Suppressor macrophage treated with lipopolysaccharide for 4 hours (primary cell): ENCODE measurements at regions not wholly inside any gene's neighbourhood (a gene's known extent, or its start where the extent isn't known, plus 50 kb on each side); places are given as distances from the start of the nearest gene placed in this dataset.

Experiments
- DNase-seq: peaks from one replicate; pipeline ENCODE4 v3.0.0-alpha.2; 2020

- DNase-seq: no peak
These were observed 55.9 kb upstream of the IL2 start for GRCh38 chr4:122512430-122512829.

- no peak for DNase-seq
These were observed 51.6 kb upstream of the IL2 start for GRCh38 chr4:122508083-122508482.
